ENCODE measurements at regions not wholly inside any gene's neighbourhood (a gene's known extent, or its start where the extent isn't known, plus 50 kb on each side); places are given as distances from the start of the nearest gene placed in this dataset.

GRCh38 chr3:67828486-67829010 is 174.1 kb upstream of the SUCLG2 start:
- H3K4me1 Mint-ChIP-seq: no peaks in the 10 kb centered on the region
- H3K9ac ChIP-seq (ENCODE audit: insufficient read depth, low read length, poor library complexity, severe bottlenecking): no peak overlapping the region
- no peaks in the 10 kb centered on the region for H3K36me3 ChIP-seq (replicated peaks in 1 of 2; ENCODE audit: control insufficient read depth in 1 of 2, insufficient read depth in 2 of 2, low read length in 2 of 2)
- no peaks in the 10 kb centered on the region for H3K79me2 ChIP-seq (ENCODE audit: insufficient read depth, low read length)
- H3K4me1 ChIP-seq (ENCODE audit: control insufficient read depth in 1 of 2, insufficient read depth in 2 of 2, low read length in 2 of 2): no peaks in the 10 kb centered on the region
- no CpG with 5 or more reads among the region's 1 CpG for WGBS (ENCODE audit: insufficient coverage)
- no peaks in the 10 kb centered on the region for H4K20me1 ChIP-seq (ENCODE audit: insufficient read depth, low read length)
- H3K27ac ChIP-seq (ENCODE audit: low read depth in 1 of 2, low read length in 2 of 2): no peak overlapping the region
- no peak overlapping the region for H2AFZ ChIP-seq (ENCODE audit: insufficient read depth, low read depth, low read length, poor library complexity, severe bottlenecking)
- peaks cover 0 to 5% of the 10 kb centered on the region in 2 donors for H3K9me3 ChIP-seq (replicated peaks in 1 of 2; ENCODE audit: control insufficient read depth in 1 of 2, insufficient read depth in 1 of 2, low read length in 2 of 2)
- no peaks in the 10 kb centered on the region for H3K27me3 Mint-ChIP-seq (ENCODE audit: low read depth in 3 of 3)
- no peak overlapping the region for H3K4me3 Mint-ChIP-seq
- DNase-seq: no peak
- no peak overlapping the region for H3K27ac Mint-ChIP-seq
- no peaks in the 10 kb centered on the region for H3K36me3 Mint-ChIP-seq
- no peak for TF ChIP-seq CTCF (IDR thresholded peaks at IDR 0.05)
- H3K9me3 Mint-ChIP-seq: peaks cover 1 to 10% (median 7%) of the 10 kb centered on the region in 7 donors
- no peak overlapping the region for H3K4me3 ChIP-seq (replicated peaks in 1 of 3; ENCODE audit: low read depth in 2 of 3, low read length in 3 of 3)
- no peaks in the 10 kb centered on the region for H3K27me3 ChIP-seq (ENCODE audit: control insufficient read depth in 2 of 2, insufficient read depth in 2 of 2, low read length in 2 of 2)
- intact Hi-C loops (cut with micrococcal nuclease): no loop called here
- H3K4me2 ChIP-seq (replicated peaks; ENCODE audit: extremely low read depth, low read length, poor library complexity, severe bottlenecking): no peak overlapping the region

- Histone ChIP-seq H3K4me3 (replicated peaks in 1 of 3; ENCODE audit: low read depth in 2 of 3, low read length in 3 of 3) (no peak overlapping the region), H3K9me3 (replicated peaks in 1 of 2; ENCODE audit: control insufficient read depth in 1 of 2, insufficient read depth in 1 of 2, low read length in 2 of 2) (no peaks in the 10 kb centered on the region), H3K4me1 (ENCODE audit: control insufficient read depth in 1 of 2, insufficient read depth in 2 of 2, low read length in 2 of 2) (no peaks in the 10 kb centered on the region), H3K27me3 (ENCODE audit: control insufficient read depth in 2 of 2, insufficient read depth in 2 of 2, low read length in 2 of 2) (no peaks in the 10 kb centered on the region), H2AFZ (ENCODE audit: insufficient read depth, low read depth, low read length, poor library complexity, severe bottlenecking) (no peak overlapping the region), H3K27ac (ENCODE audit: low read depth in 1 of 2, low read length in 2 of 2) (no peak overlapping the region), H3K79me2 (ENCODE audit: insufficient read depth, low read length) (no peaks in the 10 kb centered on the region), H3K36me3 (replicated peaks in 1 of 2; ENCODE audit: control insufficient read depth in 1 of 2, insufficient read depth in 2 of 2, low read length in 2 of 2) (no peaks in the 10 kb centered on the region), H4K20me1 (ENCODE audit: insufficient read depth, low read length) (no peaks in the 10 kb centered on the region), H3K4me2 (replicated peaks; ENCODE audit: extremely low read depth, low read length, poor library complexity, severe bottlenecking) (no peak overlapping the region), H3K9ac (ENCODE audit: insufficient read depth, low read length, poor library complexity, severe bottlenecking) (no peak overlapping the region)
- H3K4me3 Mint-ChIP-seq: no peak overlapping the region
- peaks cover 0 to 1% (median 0%) of the 10 kb centered on the region in 3 donors for H3K27me3 Mint-ChIP-seq (ENCODE audit: low read depth in 3 of 3)
- H3K36me3 Mint-ChIP-seq: no peaks in the 10 kb centered on the region
- H3K27ac Mint-ChIP-seq: no peak overlapping the region
- WGBS (ENCODE audit: insufficient coverage): 93% methylated on average over 4 of the region's 4 CpGs
- no peak for DNase-seq
- intact Hi-C loops (cut with micrococcal nuclease): no loop called here
- H3K4me1 Mint-ChIP-seq: no peaks in the 10 kb centered on the region
- H3K9me3 Mint-ChIP-seq: peaks cover 0 to 4% (median 0%) of the 10 kb centered on the region in 7 donors
- TF ChIP-seq CTCF (IDR thresholded peaks at IDR 0.05): no peak
Measured at GRCh38 chr3:67821135-67821534, 166.7 kb upstream of the SUCLG2 start.
